Lung (tissue), 11 donors: ENCODE measurements at regions not wholly inside any gene's neighbourhood (a gene's known extent, or its start where the extent isn't known, plus 50 kb on each side); places are given as distances from the start of the nearest gene placed in this dataset.

ENCODE experiments used
- ATAC-seq: fragments of 200-7000 bp; cut with Tn5 transposase; one replicate; pipeline ENCODE4 v1.9.1; 2020; ENCODE audit warnings: moderate number of reproducible peaks; ENCODE audit not compliant: insufficient read depth, low FRiP score
- DNase-seq, 3 donors: peaks; one replicate each; pipeline ENCODE4 v3.0.0-alpha.2; 2013 to 2017
- H3K27ac ChIP-seq, 2 donors: one replicate each; pipeline ENCODE4 v1.5.1; 2013; ENCODE audit warnings: mild to moderate bottlenecking in 2 of 2, moderate library complexity in 2 of 2, control low read depth in 1 of 2, inconsistent platforms in 1 of 2, low read depth in 1 of 2, low read length in 1 of 2
- H3K27me3 ChIP-seq, 3 donors: one replicate each; pipeline ENCODE4 v1.5.1; 2013; ENCODE audit warnings: low read length in 2 of 3; ENCODE audit not compliant: control insufficient read depth in 3 of 3, insufficient read depth in 3 of 3
- H3K36me3 ChIP-seq, 4 donors: one replicate each; pipeline ENCODE4 v1.5.1; 2013; ENCODE audit warnings: low read length in 4 of 4, mild to moderate bottlenecking in 1 of 4, moderate library complexity in 1 of 4; ENCODE audit not compliant: control insufficient read depth in 4 of 4, insufficient read depth in 4 of 4
- H3K4me1 ChIP-seq, 5 donors: one replicate each; pipeline ENCODE4 v1.5.1; 2013; ENCODE audit warnings: low read length in 5 of 5, mild to moderate bottlenecking in 2 of 5, moderate library complexity in 1 of 5; ENCODE audit not compliant: control insufficient read depth in 5 of 5, insufficient read depth in 5 of 5
- H3K4me3 ChIP-seq: one replicate; pipeline ENCODE4 v1.5.1; 2013; ENCODE audit warnings: mild to moderate bottlenecking, control low read depth, moderate library complexity
- H3K9ac ChIP-seq, 2 donors: one replicate each; pipeline ENCODE4 v1.5.1; 2013; ENCODE audit warnings: low read length in 2 of 2, control low read depth in 1 of 2; ENCODE audit not compliant: insufficient read depth in 1 of 2
- H3K9me3 ChIP-seq, 4 donors: one replicate each; pipeline ENCODE4 v1.5.1; 2013; ENCODE audit warnings: low read length in 3 of 4, mild to moderate bottlenecking in 1 of 4, moderate library complexity in 1 of 4; ENCODE audit not compliant: control insufficient read depth in 4 of 4, insufficient read depth in 3 of 4
- CTCF ChIP-seq: IDR thresholded peaks from 2 replicates; pipeline ENCODE4 v1.5.1; 2012; ENCODE audit warnings: mild to moderate bottlenecking; ENCODE audit errors: control extremely low read depth, extremely low read depth
- WGBS, 2 donors: extraction: QIAGEN DNeasy Blood & Tissue Kit; methylation state at CpG; one replicate each; pipeline ENCODE4 v1.1.7; 2013; 5-methylcytosine and 5-hydroxymethylcytosine counted together
- donor health status: control.
- donor health status: control.
- donor health status: Bipolar disorder and iron deficiency.
- donor health status: healthy.
- donor health status: DM: yes; HTN: yes; CAD: no.

GRCh38 chr2:20540587-20541293 is 93.9 kb downstream of the RHOB start:
- no peak overlapping the region for H3K9ac ChIP-seq
- whole genome bisulfite sequencing, 2 donors, result 88 to 90% methylated on average over 16 of the region's 16 CpGs
- no peaks in the 10 kb centered on the region for H3K36me3 ChIP-seq
- TF ChIP-seq CTCF, result no peak
- H3K27ac ChIP-seq, result no peak overlapping the region
- no peak for DNase-seq
- ATAC-seq, result no peak
- peaks cover 0 to 13% (median 0%) of the 10 kb centered on the region in 5 donors for H3K4me1 ChIP-seq
- H3K9me3 ChIP-seq, result no peaks in the 10 kb centered on the region
- H3K27me3 ChIP-seq, result no peaks in the 10 kb centered on the region
- H3K4me3 ChIP-seq, result no peak overlapping the region

- H3K4me1 ChIP-seq, result peaks cover 0 to 13% (median 0%) of the 10 kb centered on the region in 5 donors
- no peak for TF ChIP-seq CTCF
- no peaks in the 10 kb centered on the region for H3K27me3 ChIP-seq
- H3K27ac ChIP-seq, result no peak overlapping the region
- no peak overlapping the region for H3K9ac ChIP-seq
- no peak overlapping the region for H3K4me3 ChIP-seq
- DNase-seq, result no peak
- 87 to 93% methylated on average over 7 of the region's 7 CpGs for WGBS, 2 donors
- ATAC-seq, result no peak
- H3K9me3 ChIP-seq, result no peaks in the 10 kb centered on the region
- no peaks in the 10 kb centered on the region for H3K36me3 ChIP-seq
These were observed 94.4 kb downstream of the RHOB start for GRCh38 chr2:20541294-20541640.

GRCh38 chr2:20541651-20542050 is 94.8 kb downstream of the RHOB start:
- no peak for TF ChIP-seq CTCF
- Histone ChIP-seq H3K9ac (no peak overlapping the region), H3K36me3 (no peaks in the 10 kb centered on the region), H3K27me3 (no peaks in the 10 kb centered on the region), H3K9me3 (no peaks in the 10 kb centered on the region), H3K4me1 (peaks cover 0 to 13% (median 0%) of the 10 kb centered on the region in 5 donors), H3K4me3 (no peak overlapping the region), H3K27ac (no peak overlapping the region)
- 89 to 96% methylated on average over 5 of the region's 5 CpGs for WGBS, 2 donors
- DNase-seq (no peak), ATAC-seq (no peak)

GRCh38 chr2:20542269-20542668 is 95.4 kb downstream of the RHOB start:
- no peak overlapping the region for H3K9ac ChIP-seq
- no peak overlapping the region for H3K27ac ChIP-seq
- no peaks in the 10 kb centered on the region for H3K36me3 ChIP-seq
- ATAC-seq (no peak), DNase-seq (no peak)
- 90 to 93% methylated on average over 13 of the region's 13 CpGs for WGBS, 2 donors
- peaks cover 0 to 13% (median 0%) of the 10 kb centered on the region in 5 donors for H3K4me1 ChIP-seq
- no peak overlapping the region for H3K4me3 ChIP-seq
- H3K27me3 ChIP-seq, result no peaks in the 10 kb centered on the region
- H3K9me3 ChIP-seq, result no peaks in the 10 kb centered on the region
- TF ChIP-seq CTCF, result no peak
